ENCODE measurements at regions not wholly inside any gene's neighbourhood (a gene's known extent, or its start where the extent isn't known, plus 50 kb on each side); places are given as distances from the start of the nearest gene placed in this dataset.

GRCh38 chr3:8112587-8112986, 389.0 kb upstream of the LMCD1 start:
- 23% methylated on average over 7 of the region's 7 CpGs for WGBS (ENCODE audit: insufficient coverage, insufficient replicate concordance, low lambda C conversion rate, missing lambda C conversion rate)
- DNase-seq (ENCODE audit: low read depth, low spot score), result no peak
- H3K27ac ChIP-seq (ENCODE audit: control insufficient read depth, insufficient read depth), result no peak overlapping the region
- no peaks in the 10 kb centered on the region for H4K20me1 ChIP-seq (ENCODE audit: control insufficient read depth, insufficient read depth)
- no peak overlapping the region for H3K9ac ChIP-seq (ENCODE audit: control insufficient read depth, insufficient read depth, low read length)
- H3K4me2 ChIP-seq (ENCODE audit: control insufficient read depth, insufficient read depth), result no peak overlapping the region
- no peaks in the 10 kb centered on the region for H3K9me3 ChIP-seq (replicated peaks; ENCODE audit: control insufficient read depth, insufficient read depth, low read length)
- ChIA-PET CTCF (no interaction called here), POLR2A (no interaction called here), SMC1A (ENCODE audit: uncharacterized antibody, unreplicated experiment) (no interaction called here), RAD21 (ENCODE audit: unreplicated experiment) (no interaction called here)
- H3K4me1 ChIP-seq (ENCODE audit: control insufficient read depth, insufficient read depth, low read length), result no peaks in the 10 kb centered on the region
- TF ChIP-seq ZSCAN29 (IDR thresholded peaks at IDR 0.05) (no peak), RELA (IDR thresholded peaks at IDR 0.05; ENCODE audit: borderline replicate concordance, partially characterized antibody) (no peak), JUND (IDR thresholded peaks at IDR 0.05; ENCODE audit: low read depth, low read length) (no peak), BHLHE40 (IDR thresholded peaks at IDR 0.05; ENCODE audit: borderline replicate concordance in 1 of 2, low read depth in 2 of 2, low read length in 1 of 2) (no peak), ZNF24 (IDR thresholded peaks at IDR 0.05) (no peak), MYC (IDR thresholded peaks at IDR 0.05; ENCODE audit: insufficient read depth, insufficient read length, insufficient replicate concordance, low read length, severe bottlenecking) (no peak), NR2C2 (IDR thresholded peaks at IDR 0.05; ENCODE audit: borderline replicate concordance, control insufficient read depth, insufficient read length, low read depth) (no peak), FOXK2 (IDR thresholded peaks at IDR 0.05) (no peak), CREB1 (IDR thresholded peaks at IDR 0.05; ENCODE audit: low read depth) (no peak), SREBF2 (IDR thresholded peaks at IDR 0.05; ENCODE audit: low read length) (no peak), RBBP5 (conservative IDR thresholded peaks at IDR 0.05) (no peak), IKZF1 (conservative IDR thresholded peaks at IDR 0.05) (no peak), POLR2AphosphoS5 (IDR thresholded peaks at IDR 0.05; ENCODE audit: low read length) (no peak)
- no peaks in the 10 kb centered on the region for H3K79me2 ChIP-seq (ENCODE audit: control insufficient read depth, insufficient read depth, low read length)
- no peak for ATAC-seq
- H3K27me3 ChIP-seq (replicated peaks in 1 of 2; ENCODE audit: control insufficient read depth in 2 of 2, insufficient read depth in 2 of 2, low read length in 1 of 2), result no peaks in the 10 kb centered on the region
- in situ Hi-C loops (cut with MboI) (no loop called here), intact Hi-C loops (cut with micrococcal nuclease; ENCODE audit: unreplicated experiment) (loop anchor here (5.0 kb wide), 2 partner anchors 825 to 1315 kb away; no protein-coding TSS in a partner anchor)
- FAIRE-seq, result no peak
- no peaks in the 10 kb centered on the region for H3K36me3 ChIP-seq (ENCODE audit: control insufficient read depth in 2 of 2, insufficient read depth in 2 of 2, low read length in 1 of 2)
- no TSS peak for BruUV-seq (replicated peaks)
- no peak overlapping the region for H2AFZ ChIP-seq (ENCODE audit: control insufficient read depth, low read depth, low read length)
- no peak overlapping the region for H3K4me3 ChIP-seq
